GM19397 (cell line): ENCODE measurements at regions not wholly inside any gene's neighbourhood (a gene's known extent, or its start where the extent isn't known, plus 50 kb on each side); places are given as distances from the start of the nearest gene placed in this dataset.
"Not testable (repeated sequence)": the region's sequence is repeated elsewhere in the genome, so short reads cannot be mapped to it uniquely, and the experiment has no call there.

Experiments
- ATAC-seq: cut with Tn5 transposase; IDR thresholded peaks from one replicate; pipeline ENCODE4 v1.9.1; 2021; ENCODE audit warnings: mild to moderate bottlenecking, moderate library complexity; ENCODE audit not compliant: unreplicated experiment

- no peak for ATAC-seq
Measured at GRCh38 chr19:30848636-30849425, 476.6 kb downstream of the ZNF536 start.

GRCh38 chr19:30846102-30846501 is 473.9 kb downstream of the ZNF536 start:
- no peak for ATAC-seq

- ATAC-seq = no peak
Measured at GRCh38 chr19:30842926-30843325, 470.7 kb downstream of the ZNF536 start.

- ATAC-seq = no peak
Measured at GRCh38 chr19:30841934-30842333, 469.8 kb downstream of the ZNF536 start.

GRCh38 chr19:30830875-30831274 is 458.7 kb downstream of the ZNF536 start:
- ATAC-seq = no peak

GRCh38 chr19:30825505-30825904 is 453.3 kb downstream of the ZNF536 start:
- ATAC-seq = not testable (repeated sequence)

GRCh38 chr19:30824809-30825208 is 452.6 kb downstream of the ZNF536 start:
- no peak for ATAC-seq

- ATAC-seq = no peak
Measured at GRCh38 chr19:30817965-30818567, 445.9 kb downstream of the ZNF536 start.

- ATAC-seq = no peak
Measured at GRCh38 chr19:30817197-30817596, 445.0 kb downstream of the ZNF536 start.

- no peak for ATAC-seq
Measured at GRCh38 chr19:30815889-30816580, 443.9 kb downstream of the ZNF536 start.

GRCh38 chr19:30812099-30812678 is 440.0 kb downstream of the ZNF536 start:
- ATAC-seq = no peak

- ATAC-seq = no peak
Measured at GRCh38 chr19:30811397-30812098, 439.4 kb downstream of the ZNF536 start.

- no peak for ATAC-seq
Measured at GRCh38 chr19:30810726-30811125, 438.5 kb downstream of the ZNF536 start.

- no peak for ATAC-seq
Measured at GRCh38 chr19:30807278-30807677, 435.1 kb downstream of the ZNF536 start.

GRCh38 chr19:30806311-30806710 is 434.1 kb downstream of the ZNF536 start:
- ATAC-seq = no peak

- no peak for ATAC-seq
Measured at GRCh38 chr19:30804751-30805150, 432.6 kb downstream of the ZNF536 start.

GRCh38 chr19:30804333-30804732 is 432.1 kb downstream of the ZNF536 start:
- not testable (repeated sequence) for ATAC-seq

- no peak for ATAC-seq
Measured at GRCh38 chr19:30802424-30803013, 430.3 kb downstream of the ZNF536 start.

- no peak for ATAC-seq
Measured at GRCh38 chr19:30799865-30800755, 427.9 kb downstream of the ZNF536 start.

GRCh38 chr19:30795727-30796126 is 423.5 kb downstream of the ZNF536 start:
- ATAC-seq = no peak
